WERI-Rb-1 (cell line): ENCODE measurements at regions not wholly inside any gene's neighbourhood (a gene's known extent, or its start where the extent isn't known, plus 50 kb on each side); places are given as distances from the start of the nearest gene placed in this dataset.

Experiments
- DNase-seq: peaks from one replicate; pipeline ENCODE4 v3.0.0-alpha.2; 2020
- H3K27ac ChIP-seq: fragments of 250-450 bp; sonication (Bioruptor Pico); 2 replicates; pipeline ENCODE4 v1.5.1; 2020; ENCODE audit warnings: mild to moderate bottlenecking, moderate library complexity
- H3K27me3 ChIP-seq: fragments of 250-450 bp; sonication (Bioruptor Pico); 2 replicates; pipeline ENCODE4 v1.5.1; 2021; ENCODE audit warnings: mild to moderate bottlenecking, low read depth, moderate library complexity; ENCODE audit not compliant: insufficient read depth, severe bottlenecking
- H3K36me3 ChIP-seq: fragments of 250-450 bp; sonication (Bioruptor Pico); 2 replicates; pipeline ENCODE4 v1.5.1; 2020; ENCODE audit warnings: mild to moderate bottlenecking, moderate library complexity
- H3K4me3 ChIP-seq: 2 replicates; pipeline ENCODE4 v1.5.1; 2011; ENCODE audit warnings: low read depth, mild to moderate bottlenecking, control low read depth, low read length
- H3K9me3 ChIP-seq: fragments of 250-450 bp; sonication (Bioruptor Pico); 2 replicates; pipeline ENCODE4 v1.5.1; 2021; ENCODE audit warnings: mild to moderate bottlenecking, moderate library complexity; ENCODE audit not compliant: severe bottlenecking
- CTCF ChIP-seq: IDR thresholded peaks from 2 replicates; pipeline ENCODE4 v1.5.1; 2011; ENCODE audit warnings: low read depth, mild to moderate bottlenecking, control low read depth, inconsistent platforms, low read length

- TF ChIP-seq CTCF, result no peak
- no peak overlapping the region for H3K4me3 ChIP-seq
These were observed 81.7 kb upstream of the FAM20C start for GRCh38 chr7:110557-111232.

GRCh38 chr7:111591-111990, 80.8 kb upstream of the FAM20C start:
- no peak overlapping the region for H3K4me3 ChIP-seq
- no peaks in the 10 kb centered on the region for H3K9me3 ChIP-seq
- H3K27me3 ChIP-seq, result no peaks in the 10 kb centered on the region
- DNase-seq, result no peak
- no peaks in the 10 kb centered on the region for H3K36me3 ChIP-seq
- no peak for TF ChIP-seq CTCF
- H3K27ac ChIP-seq, result no peak overlapping the region

More at GRCh38 chr7:110557-111232, 81.7 kb upstream of the FAM20C start:
- Histone ChIP-seq H3K27ac (no peak overlapping the region), H3K36me3 (no peaks in the 10 kb centered on the region), H3K27me3 (no peaks in the 10 kb centered on the region), H3K9me3 (no peaks in the 10 kb centered on the region)
- DNase-seq, result no peak

GRCh38 chr7:112881-113280, 79.5 kb upstream of the FAM20C start:
- TF ChIP-seq CTCF, result no peak
- H3K4me3 ChIP-seq, result no peak overlapping the region
- DNase-seq, result no peak
- no peaks in the 10 kb centered on the region for H3K36me3 ChIP-seq
- no peaks in the 10 kb centered on the region for H3K9me3 ChIP-seq
- H3K27me3 ChIP-seq, result no peaks in the 10 kb centered on the region
- H3K27ac ChIP-seq, result no peak overlapping the region

- DNase-seq, result no peak
- TF ChIP-seq CTCF, result no peak
- H3K9me3 ChIP-seq, result no peaks in the 10 kb centered on the region
These were observed 77.0 kb upstream of the FAM20C start for GRCh38 chr7:115274-115911.

GRCh38 chr7:116188-116981, 76.0 kb upstream of the FAM20C start:
- Histone ChIP-seq H3K4me3 (no peak overlapping the region), H3K9me3 (no peaks in the 10 kb centered on the region), H3K27me3 (no peaks in the 10 kb centered on the region), H3K27ac (no peak overlapping the region), H3K36me3 (no peaks in the 10 kb centered on the region)
- DNase-seq, result peak; percentile 32
- TF ChIP-seq CTCF, result no peak

More at GRCh38 chr7:115274-115911, 77.0 kb upstream of the FAM20C start:
- no peak overlapping the region for H3K4me3 ChIP-seq
- H3K27me3 ChIP-seq, result no peaks in the 10 kb centered on the region
- H3K27ac ChIP-seq, result no peak overlapping the region
- no peaks in the 10 kb centered on the region for H3K36me3 ChIP-seq
